ENCODE measurements at regions not wholly inside any gene's neighbourhood (a gene's known extent, or its start where the extent isn't known, plus 50 kb on each side); places are given as distances from the start of the nearest gene placed in this dataset.

- Mint-ChIP-seq H3K4me1 (no peaks in the 10 kb centered on the region), H3K9me3 (peaks cover 17% of the 10 kb centered on the region), H3K36me3 (no peaks in the 10 kb centered on the region; the same call in none of the 2 replicates), H3K4me3 (no peak overlapping the region), H3K27me3 (ENCODE audit: low read depth) (peaks cover 2% of the 10 kb centered on the region; the same call in 1 of the 2 replicates), H3K27ac (no peak overlapping the region)
- ATAC-seq (no peak), DNase-seq (ENCODE audit: low spot score) (no peak)
- ChIA-PET POLR2A (no interaction called here), CTCF (no interaction called here)
- TF ChIP-seq FOXJ3 (CRISPR knock-in tag; IDR thresholded peaks at IDR 0.05; ENCODE audit: borderline replicate concordance) = no peak
- TF ChIP-seq ZNF532 (CRISPR knock-in tag; IDR thresholded peaks at IDR 0.05; ENCODE audit: borderline replicate concordance) = no peak
- no peak for TF ChIP-seq ZMAT4 (CRISPR knock-in tag; IDR thresholded peaks at IDR 0.05)
- TF ChIP-seq ARID4B (CRISPR knock-in tag; IDR thresholded peaks at IDR 0.05; ENCODE audit: borderline replicate concordance) = no peak
- TF ChIP-seq ZNF121 (CRISPR knock-in tag; IDR thresholded peaks at IDR 0.05) = no peak
- no peak for TF ChIP-seq ATF6 (CRISPR knock-in tag; IDR thresholded peaks at IDR 0.05)
- no peak for TF ChIP-seq USF1 (CRISPR knock-in tag; IDR thresholded peaks at IDR 0.05)
- no peak for TF ChIP-seq JUN (CRISPR knock-in tag; IDR thresholded peaks at IDR 0.05)
These were observed 183.2 kb upstream of the TUSC1 start for GRCh38 chr9:25861421-25861820.

GRCh38 chr9:25857147-25857546 is 178.9 kb upstream of the TUSC1 start:
- Mint-ChIP-seq H3K4me1 (no peaks in the 10 kb centered on the region), H3K27ac (no peak overlapping the region), H3K9me3 (peaks cover 48% of the 10 kb centered on the region), H3K4me3 (no peak overlapping the region), H3K36me3 (peaks cover 31% of the 10 kb centered on the region), H3K27me3 (ENCODE audit: low read depth) (peaks cover 2% of the 10 kb centered on the region; the same call in 1 of the 2 replicates)
- POLR2A ChIA-PET = no interaction called here
- ATAC-seq (no peak), DNase-seq (ENCODE audit: low spot score) (no peak)
- CTCF ChIA-PET = no interaction called here
- TF ChIP-seq OVOL2 (CRISPR knock-in tag; IDR thresholded peaks at IDR 0.05; ENCODE audit: borderline replicate concordance) = no peak
- no peak for TF ChIP-seq ZBTB43 (CRISPR knock-in tag; IDR thresholded peaks at IDR 0.05)
- TF ChIP-seq ELF4 (CRISPR knock-in tag; IDR thresholded peaks at IDR 0.05; ENCODE audit: low read depth) = no peak
- TF ChIP-seq IRF2 (CRISPR knock-in tag; IDR thresholded peaks at IDR 0.05; ENCODE audit: borderline replicate concordance, low read depth) = no peak
- TF ChIP-seq ESRRA (CRISPR knock-in tag; IDR thresholded peaks at IDR 0.05; ENCODE audit: borderline replicate concordance) = no peak
- TF ChIP-seq ZBTB21 (CRISPR knock-in tag; IDR thresholded peaks at IDR 0.05; ENCODE audit: borderline replicate concordance) = no peak
